Calu3 (cell line): ENCODE measurements at regions not wholly inside any gene's neighbourhood (a gene's known extent, or its start where the extent isn't known, plus 50 kb on each side); places are given as distances from the start of the nearest gene placed in this dataset.

Source experiments
- BruUV-seq: library from RNA; stranded (reverse); fragments of 400-500 nt; replicated peaks from 2 replicates; lab custom pipeline; 2021; lab: Mats Ljungman, UMichigan
- CTCF ChIA-PET: fragments of 300-600 bp; sonication (Branson Sonifier 250); formaldehyde crosslinking; loops from one replicate; lab custom pipeline; 2022; ENCODE audit warnings: antibody characterized with exemption; lab: Charles Lee
- DNase-seq: peaks from one replicate; pipeline ENCODE4 v3.0.0; 2022
- H3K27ac Mint-ChIP-seq: one replicate; pipeline ENCODE4 v1.8.0; 2022; ENCODE audit warnings: mixed read lengths; ENCODE audit not compliant: unreplicated experiment
- H3K27me3 Mint-ChIP-seq: one replicate; pipeline ENCODE4 v1.8.0; 2022; ENCODE audit warnings: mixed read lengths; ENCODE audit not compliant: unreplicated experiment
- H3K36me3 Mint-ChIP-seq: one replicate; pipeline ENCODE4 v1.8.0; 2022; ENCODE audit warnings: mild to moderate bottlenecking, moderate library complexity, mixed read lengths; ENCODE audit not compliant: insufficient read depth, unreplicated experiment
- H3K4me1 Mint-ChIP-seq: one replicate; pipeline ENCODE4 v1.8.0; 2022; ENCODE audit warnings: mild to moderate bottlenecking, low read depth, mixed read lengths; ENCODE audit not compliant: unreplicated experiment
- H3K4me3 Mint-ChIP-seq: one replicate; pipeline ENCODE4 v1.8.0; 2022; ENCODE audit warnings: mild to moderate bottlenecking, low read depth, moderate library complexity, mixed read lengths; ENCODE audit not compliant: unreplicated experiment
- H3K9me3 Mint-ChIP-seq: one replicate; pipeline ENCODE4 v1.8.0; 2022; ENCODE audit warnings: low read depth, mixed read lengths; ENCODE audit not compliant: unreplicated experiment
- CTCF ChIP-seq: fragments of 200-600 bp; IDR thresholded peaks from one replicate; pipeline ENCODE4 v1.8.0; 2022; ENCODE audit warnings: antibody characterized with exemption; ENCODE audit not compliant: unreplicated experiment
- intact Hi-C: fragments of 100-400 bp; cut with micrococcal nuclease; formaldehyde crosslinking; loops from one replicate; pipeline ENCODE4 v1.10.0; 2022; ENCODE audit not compliant: unreplicated experiment

GRCh38 chr16:86018941-86019340, 120.0 kb downstream of the IRF8 start:
- no peak for TF ChIP-seq CTCF
- Mint-ChIP-seq H3K36me3 (no peaks in the 10 kb centered on the region), H3K4me1 (no peaks in the 10 kb centered on the region), H3K27ac (no peak overlapping the region), H3K27me3 (peaks cover 66% of the 10 kb centered on the region), H3K9me3 (peaks cover 6% of the 10 kb centered on the region), H3K4me3 (no peak overlapping the region)
- DNase-seq, result no peak
- intact Hi-C loops, result no loop called here
- BruUV-seq, result no TSS peak
- CTCF ChIA-PET, result no interaction called here

GRCh38 chr16:86019446-86020047, 120.6 kb downstream of the IRF8 start:
- H3K27ac Mint-ChIP-seq, result no peak overlapping the region
- peaks cover 60% of the 10 kb centered on the region for H3K27me3 Mint-ChIP-seq
- TF ChIP-seq CTCF, result peak; percentile 43
- H3K4me3 Mint-ChIP-seq, result no peak overlapping the region
- no TSS peak for BruUV-seq
- CTCF ChIA-PET, result no interaction called here
- intact Hi-C loops, result no loop called here
- peaks cover 5% of the 10 kb centered on the region for H3K9me3 Mint-ChIP-seq
- H3K4me1 Mint-ChIP-seq, result no peaks in the 10 kb centered on the region
- no peak for DNase-seq
- no peaks in the 10 kb centered on the region for H3K36me3 Mint-ChIP-seq

- no peak for TF ChIP-seq CTCF
- H3K27me3 Mint-ChIP-seq, result peaks cover 60% of the 10 kb centered on the region
- no TSS peak for BruUV-seq
- DNase-seq, result no peak
- intact Hi-C loops, result no loop called here
- no peak overlapping the region for H3K4me3 Mint-ChIP-seq
- H3K9me3 Mint-ChIP-seq, result peaks cover 8% of the 10 kb centered on the region
- no peaks in the 10 kb centered on the region for H3K4me1 Mint-ChIP-seq
- H3K36me3 Mint-ChIP-seq, result no peaks in the 10 kb centered on the region
- CTCF ChIA-PET, result interaction anchor here (0.6 to 1.0 kb wide), 2 partner anchors 16 to 204 kb away, joined by 3 to 17 read pairs; no protein-coding TSS in a partner anchor
- no peak overlapping the region for H3K27ac Mint-ChIP-seq
These were observed 122.0 kb downstream of the IRF8 start for GRCh38 chr16:86020971-86021370.

- no TSS peak for BruUV-seq
- H3K36me3 Mint-ChIP-seq, result no peaks in the 10 kb centered on the region
- CTCF ChIA-PET, result interaction anchor here (0.9 to 1.4 kb wide), 2 partner anchors 9 to 201 kb away, joined by 3 to 5 read pairs; no protein-coding TSS in a partner anchor
- no peak for TF ChIP-seq CTCF
- no peak overlapping the region for H3K27ac Mint-ChIP-seq
- intact Hi-C loops, result no loop called here
- peaks cover 72% of the 10 kb centered on the region for H3K27me3 Mint-ChIP-seq
- peaks cover 8% of the 10 kb centered on the region for H3K9me3 Mint-ChIP-seq
- no peak overlapping the region for H3K4me3 Mint-ChIP-seq
- peaks cover 8% of the 10 kb centered on the region for H3K4me1 Mint-ChIP-seq
- DNase-seq, result no peak
These were observed 123.5 kb downstream of the IRF8 start for GRCh38 chr16:86022381-86022960.
